Thoracic aorta (tissue), 2 donors: ENCODE measurements at regions not wholly inside any gene's neighbourhood (a gene's known extent, or its start where the extent isn't known, plus 50 kb on each side); places are given as distances from the start of the nearest gene placed in this dataset.

ENCODE experiments used
- ATAC-seq: fragments of 150-250 bp; one replicate; pipeline ENCODE4 v1.8.0; 2017; ENCODE audit warnings: low read depth; ENCODE audit not compliant: insufficient number of reproducible peaks, low FRiP score
- DNase-seq: peaks from one replicate; pipeline ENCODE4 v3.0.0-alpha.2; 2020; ENCODE audit warnings: low spot score
- H3K27ac ChIP-seq, 2 donors: fragments of 200-600 bp; sonication (generic); 1 replicate in 1 of 2; 2 replicates in 1 of 2; pipeline ENCODE4 v1.5.1; 2016; ENCODE audit warnings: mild to moderate bottlenecking in 2 of 2, moderate library complexity in 2 of 2
- H3K27me3 ChIP-seq: fragments of 200-600 bp; sonication (generic); replicated peaks from 2 replicates; pipeline ENCODE4 v1.6.0; 2016; ENCODE audit warnings: mild to moderate bottlenecking; ENCODE audit not compliant: insufficient read depth
- H3K36me3 ChIP-seq: fragments of 200-600 bp; sonication (generic); one replicate; pipeline ENCODE4 v1.5.1; 2016
- H3K4me1 ChIP-seq, 2 donors: fragments of 200-600 bp; sonication (generic); 1 replicate in 1 of 2; 2 replicates in 1 of 2; pipeline versions ENCODE4 v1.5.1 to v1.6.0; 2016; ENCODE audit warnings: low read depth in 2 of 2, mild to moderate bottlenecking in 1 of 2; ENCODE audit not compliant: control insufficient read depth in 1 of 2
- H3K4me3 ChIP-seq: fragments of 200-600 bp; sonication (generic); 2 replicates; pipeline ENCODE4 v1.5.1; 2016; ENCODE audit warnings: mild to moderate bottlenecking
- H3K9me3 ChIP-seq: fragments of 200-600 bp; sonication (generic); 2 replicates; pipeline ENCODE4 v1.5.1; 2016
- CTCF ChIP-seq: fragments of 200-600 bp; sonication (generic); IDR thresholded peaks from one replicate; pipeline ENCODE4 v1.5.1; 2019; ENCODE audit warnings: antibody characterized with exemption

DNA sequence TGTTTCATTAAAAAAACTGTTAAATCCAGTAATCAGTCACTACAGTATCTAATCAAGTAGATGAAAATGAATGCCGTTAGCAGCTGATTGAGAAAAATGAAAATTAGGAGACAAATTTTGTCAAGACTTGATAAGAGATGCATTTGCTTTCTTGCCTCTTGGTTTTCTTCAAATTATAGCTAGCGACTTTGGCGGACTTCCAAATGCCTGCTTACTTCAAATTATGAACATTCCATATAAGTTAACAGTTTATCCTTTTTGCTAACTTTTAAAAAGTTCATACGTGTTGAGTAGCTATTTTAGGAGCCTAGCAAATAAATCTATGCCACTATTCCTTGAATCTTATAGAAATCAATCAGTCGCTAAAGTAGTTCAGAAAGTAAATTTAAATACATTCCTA, 58.8 kb downstream of the PPP4R3C start:
- ATAC-seq = no peak
- Histone ChIP-seq H3K27ac (no peak overlapping the region), H3K4me1 (no peaks in the 10 kb centered on the region), H3K9me3 (no peaks in the 10 kb centered on the region), H3K36me3 (no peaks in the 10 kb centered on the region), H3K27me3 (no peaks in the 10 kb centered on the region), H3K4me3 (no peak overlapping the region)
- DNase-seq = no peak
- TF ChIP-seq CTCF = no peak

DNA sequence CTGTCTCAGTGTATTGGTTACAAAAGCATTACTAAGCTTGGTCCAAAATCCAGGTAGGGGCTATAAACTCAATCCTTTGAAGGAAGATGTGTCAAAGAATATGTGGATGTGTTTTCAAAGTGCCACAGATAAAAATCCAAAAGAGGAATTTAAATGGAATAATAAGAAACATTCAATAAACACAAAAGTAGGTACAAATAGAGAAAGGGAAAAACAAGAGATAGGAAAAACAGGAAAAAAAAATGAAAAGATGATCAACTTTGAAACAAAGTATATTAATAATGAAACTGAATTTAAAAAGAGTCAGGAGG, 64.0 kb downstream of the PPP4R3C start:
- no peak for TF ChIP-seq CTCF
- Histone ChIP-seq H3K27ac (no peak overlapping the region), H3K27me3 (no peaks in the 10 kb centered on the region), H3K9me3 (no peaks in the 10 kb centered on the region), H3K36me3 (no peaks in the 10 kb centered on the region), H3K4me3 (no peak overlapping the region), H3K4me1 (no peaks in the 10 kb centered on the region)
- DNase-seq = no peak
- no peak for ATAC-seq

DNA sequence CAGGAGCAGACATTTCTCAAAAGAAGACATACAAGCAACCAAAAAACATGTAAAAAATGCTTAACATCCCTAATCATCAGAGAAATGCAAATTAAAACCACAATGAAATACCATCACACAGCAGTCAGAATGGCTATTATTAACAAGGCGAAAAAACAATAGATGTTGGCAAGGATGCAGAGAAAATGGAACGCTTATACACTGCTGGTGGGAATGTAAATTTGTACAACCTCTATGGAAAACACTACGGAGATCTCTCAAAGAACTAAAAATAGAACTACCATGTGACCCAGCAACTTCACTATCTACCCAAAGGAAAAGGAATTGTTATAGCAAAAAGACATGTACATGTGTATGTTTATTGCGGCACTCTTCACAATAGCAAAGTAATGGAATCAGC, 71.5 kb downstream of the PPP4R3C start:
- H3K4me1 ChIP-seq = no peaks in the 10 kb centered on the region

DNA sequence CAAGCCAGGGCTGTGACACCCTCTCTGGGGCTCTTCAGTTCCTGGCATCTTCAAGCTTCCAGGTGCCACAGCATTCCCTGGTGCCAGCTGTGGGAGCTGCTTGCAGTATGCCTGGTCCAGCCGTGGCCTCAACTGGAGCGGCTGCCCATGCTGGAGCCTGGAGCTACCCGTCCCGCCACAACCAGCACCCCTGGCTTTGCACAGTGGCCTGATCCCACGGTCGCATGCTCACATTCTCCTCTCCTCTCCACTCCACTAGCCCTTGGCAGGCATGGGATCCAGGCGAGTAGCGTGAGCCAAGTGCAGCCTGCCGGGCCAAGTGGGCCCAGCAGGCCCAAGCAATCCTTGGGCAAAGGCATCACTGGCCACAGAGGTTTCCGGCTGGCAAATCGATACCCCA, 81.7 kb downstream of the PPP4R3C start:
- H3K27ac ChIP-seq = no peak overlapping the region
- no peaks in the 10 kb centered on the region for H3K27me3 ChIP-seq
- no peaks in the 10 kb centered on the region for H3K36me3 ChIP-seq
- H3K4me1 ChIP-seq = no peaks in the 10 kb centered on the region
- H3K9me3 ChIP-seq = no peaks in the 10 kb centered on the region
- no peak for ATAC-seq
- TF ChIP-seq CTCF = no peak
- no peak overlapping the region for H3K4me3 ChIP-seq
- DNase-seq = no peak

More for the DNA sequence above, 71.5 kb downstream of the PPP4R3C start:
- DNase-seq = no peak
- Histone ChIP-seq H3K27ac (no peak overlapping the region), H3K36me3 (no peaks in the 10 kb centered on the region), H3K4me3 (no peak overlapping the region), H3K9me3 (no peaks in the 10 kb centered on the region), H3K27me3 (no peaks in the 10 kb centered on the region)
- TF ChIP-seq CTCF = no peak
- no peak for ATAC-seq

- H3K36me3 ChIP-seq = no peaks in the 10 kb centered on the region
- H3K27ac ChIP-seq = no peak overlapping the region
- no peaks in the 10 kb centered on the region for H3K9me3 ChIP-seq
- no peaks in the 10 kb centered on the region for H3K27me3 ChIP-seq
- no peaks in the 10 kb centered on the region for H3K4me1 ChIP-seq
- no peak for TF ChIP-seq CTCF
- no peak for ATAC-seq
- DNase-seq = no peak
- H3K4me3 ChIP-seq = no peak overlapping the region
Measured at GRCh38 chrX:27380163-27380845, 82.8 kb downstream of the PPP4R3C start.
